Left ventricle myocardium superior (tissue), 1 donor: ENCODE measurements at regions not wholly inside any gene's neighbourhood (a gene's known extent, or its start where the extent isn't known, plus 50 kb on each side); places are given as distances from the start of the nearest gene placed in this dataset.
"Not testable (repeated sequence)": the region's sequence is repeated elsewhere in the genome, so short reads cannot be mapped to it uniquely, and the experiment has no call there.

Experiments
- ATAC-seq: fragments of 200-7000 bp; cut with Tn5 transposase; one replicate; pipeline ENCODE4 v1.9.1; 2020; ENCODE audit warnings: mild to moderate bottlenecking, moderate library complexity
- DNase-seq: peaks from one replicate; pipeline ENCODE4 v3.0.0-alpha.2; 2020
- intact Hi-C: fragments of 100-400 bp; cut with micrococcal nuclease; formaldehyde crosslinking; loops from one replicate; pipeline ENCODE4 v1.11.0; 2022
- donor health status: DM: no; HTN: yes; CAD: no; lungs with severe emphysema.

DNA sequence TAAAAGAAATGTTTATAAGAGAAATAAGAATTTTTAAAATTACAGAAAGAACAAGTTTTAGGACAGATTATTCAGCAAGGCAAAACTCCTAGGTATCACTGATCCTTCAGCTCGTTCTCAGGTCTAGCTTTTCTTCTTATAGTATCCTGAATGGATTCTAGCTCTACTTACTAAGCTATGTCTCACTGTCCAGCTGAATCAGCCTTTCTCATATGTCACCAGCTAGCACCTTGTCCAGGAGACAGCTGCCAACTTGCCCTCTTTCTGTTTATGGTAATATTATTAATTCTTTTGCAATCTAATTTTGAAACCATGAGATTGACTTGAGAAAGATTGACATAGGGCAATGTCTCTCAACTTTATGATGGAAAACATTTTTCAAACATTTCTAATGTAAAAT lies 159.9 kb downstream of the LYPLAL1 start:
- intact Hi-C loops, result no loop called here
- no peak for ATAC-seq
- DNase-seq, result no peak

- intact Hi-C loops, result no loop called here
- ATAC-seq (peak; percentile 68), DNase-seq (no peak)
Observed at GRCh38 chr1:219331424-219331823, 157.7 kb downstream of the LYPLAL1 start.

GRCh38 chr1:219330669-219331068 lies 157.0 kb downstream of the LYPLAL1 start:
- no peak for ATAC-seq
- intact Hi-C loops, result no loop called here
- no peak for DNase-seq

GRCh38 chr1:219330001-219330400 lies 156.3 kb downstream of the LYPLAL1 start:
- intact Hi-C loops, result no loop called here
- DNase-seq (no peak), ATAC-seq (no peak)

DNA sequence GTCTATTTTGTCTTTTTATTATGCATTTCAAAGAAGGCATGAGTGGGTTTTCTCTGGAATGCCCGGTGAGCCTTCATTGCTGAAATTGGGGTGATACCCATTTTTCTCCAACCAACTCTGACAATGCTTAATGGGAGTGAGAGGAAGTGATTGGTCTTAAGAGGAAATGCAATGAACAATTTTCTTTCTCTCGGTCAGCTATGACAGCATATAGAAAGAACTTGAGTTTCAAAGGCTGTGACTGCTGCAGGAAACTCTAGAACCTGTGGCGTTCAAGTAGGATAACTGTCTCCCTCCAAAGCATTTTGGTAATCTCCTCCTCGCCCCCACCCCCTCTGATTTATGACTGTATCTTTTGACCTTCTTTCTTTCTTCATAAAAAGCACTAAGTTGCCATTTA lies 155.9 kb downstream of the LYPLAL1 start:
- intact Hi-C loops, result no loop called here
- ATAC-seq (no peak), DNase-seq (no peak)

GRCh38 chr1:219326843-219327242 lies 153.2 kb downstream of the LYPLAL1 start:
- intact Hi-C loops, result no loop called here
- DNase-seq, result no peak
- ATAC-seq, result no peak

DNA sequence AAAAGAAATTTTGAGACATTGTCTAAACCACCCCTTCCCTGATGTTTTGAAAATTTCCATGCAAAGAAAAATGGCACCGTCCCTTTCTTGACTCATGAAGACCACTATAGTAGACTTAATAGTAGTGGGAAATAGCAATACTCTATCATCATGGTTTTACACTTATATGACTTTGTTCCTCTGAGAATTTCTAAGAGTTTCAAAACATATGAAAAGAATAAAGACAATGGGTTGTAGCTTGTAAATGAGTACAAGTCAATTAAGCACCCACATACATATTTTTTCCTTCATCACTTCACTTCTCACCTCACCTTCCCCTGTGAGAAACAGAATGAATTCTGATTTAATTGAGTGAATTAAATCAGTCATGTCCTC lies 151.7 kb downstream of the LYPLAL1 start:
- intact Hi-C loops, result no loop called here
- no peak for ATAC-seq
- DNase-seq, result no peak

DNA sequence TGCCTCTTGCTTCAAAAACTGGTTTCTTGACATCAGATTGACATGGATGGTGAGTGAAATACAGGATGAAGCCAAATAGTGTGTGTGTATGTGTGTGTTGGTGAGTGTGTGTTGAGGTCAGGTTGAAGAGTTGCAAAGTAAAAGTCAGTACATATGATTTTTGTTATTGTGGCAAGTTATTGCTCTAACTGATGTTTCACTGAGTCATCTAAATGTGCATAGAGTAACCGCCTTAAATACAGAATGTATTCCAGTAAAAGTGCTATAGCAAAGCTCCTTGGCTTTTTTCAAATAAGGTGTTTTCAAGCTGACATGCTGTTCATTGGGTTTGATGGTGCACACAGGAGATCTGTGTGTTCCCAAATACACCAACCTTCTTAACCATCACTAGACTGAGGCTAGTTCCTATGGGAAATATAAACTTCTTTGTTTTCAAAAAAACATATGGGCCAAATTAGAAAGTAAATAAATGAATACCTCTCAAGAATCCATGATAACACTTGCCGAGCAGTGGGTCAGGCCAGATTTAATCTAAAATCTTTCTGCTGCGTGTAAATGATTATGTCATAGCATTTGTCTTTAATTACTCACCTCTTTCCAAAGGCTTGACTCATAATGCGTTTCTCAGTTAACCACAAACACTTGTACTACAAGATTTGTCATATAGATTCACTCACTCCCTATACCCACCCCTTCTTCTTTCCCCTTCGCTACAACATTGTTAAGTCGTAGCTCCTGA lies 151.1 kb downstream of the LYPLAL1 start:
- DNase-seq, result no peak
- no peak for ATAC-seq
- intact Hi-C loops, result no loop called here

GRCh38 chr1:219324171-219324570 lies 150.5 kb downstream of the LYPLAL1 start:
- ATAC-seq (no peak), DNase-seq (no peak)
- intact Hi-C loops, result no loop called here

DNA sequence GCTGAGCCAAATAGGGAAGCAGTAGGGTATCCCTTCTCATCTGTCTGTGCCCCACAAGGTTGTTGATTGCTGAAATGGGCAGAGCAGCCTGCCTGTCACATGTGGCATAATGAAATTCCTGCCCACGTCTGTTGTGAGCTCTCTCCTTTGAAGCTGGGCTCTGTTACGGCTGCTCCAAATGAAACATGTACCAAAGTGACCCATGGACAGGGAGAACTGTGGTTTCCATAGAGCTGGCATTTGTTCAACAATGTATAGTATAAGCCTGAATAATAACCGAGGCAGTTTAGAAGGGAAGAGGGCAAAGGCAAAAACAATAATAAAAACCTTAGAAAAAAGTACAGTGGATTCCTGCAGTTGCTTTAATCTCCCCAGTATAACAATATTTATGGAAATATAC lies 149.7 kb downstream of the LYPLAL1 start:
- DNase-seq (no peak), ATAC-seq (peak; percentile 37)
- intact Hi-C loops, result no loop called here

GRCh38 chr1:219322766-219323165 lies 149.1 kb downstream of the LYPLAL1 start:
- no peak for ATAC-seq
- intact Hi-C loops, result no loop called here
- DNase-seq, result no peak

DNA sequence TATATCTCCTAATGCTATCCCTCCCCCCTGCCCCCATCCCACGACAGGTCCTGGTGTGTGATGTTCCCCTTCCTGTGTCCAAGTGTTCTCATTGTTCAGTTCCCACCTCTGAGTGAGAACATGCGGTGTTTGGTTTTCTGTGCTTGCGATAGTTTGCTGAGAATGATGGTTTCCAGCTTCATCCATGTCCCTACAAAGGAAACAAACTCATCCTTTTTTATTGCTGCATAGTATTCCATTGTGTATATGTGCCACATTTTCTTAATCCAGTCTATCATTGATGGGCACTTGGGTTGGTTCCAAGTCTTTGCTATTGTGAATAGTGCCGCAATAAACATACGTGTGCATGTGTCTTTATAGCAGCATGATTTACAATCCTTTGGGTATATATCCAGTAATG lies 146.9 kb downstream of the LYPLAL1 start:
- ATAC-seq, intact Hi-C loops, DNase-seq: not testable (repeated sequence)

DNA sequence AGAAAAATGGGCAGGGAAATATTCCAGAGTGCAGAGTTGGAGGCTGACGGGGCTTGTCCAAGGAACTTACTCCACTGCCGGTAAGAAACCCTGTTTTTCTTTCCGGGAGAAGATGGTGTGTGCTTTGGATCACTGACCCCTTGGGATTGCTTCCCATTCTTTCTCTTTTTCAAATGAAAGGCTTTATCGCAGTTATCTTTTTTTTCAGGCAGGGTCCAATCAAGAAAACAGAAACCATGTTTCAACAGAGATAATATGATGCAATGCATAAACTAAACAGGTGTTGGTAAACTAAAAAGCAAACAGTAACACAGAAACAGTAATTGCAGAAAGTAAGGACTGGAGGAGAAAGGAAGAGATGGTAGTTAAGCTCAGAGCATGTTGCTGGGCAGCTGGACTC lies 145.1 kb downstream of the LYPLAL1 start:
- intact Hi-C loops, result no loop called here

DNA sequence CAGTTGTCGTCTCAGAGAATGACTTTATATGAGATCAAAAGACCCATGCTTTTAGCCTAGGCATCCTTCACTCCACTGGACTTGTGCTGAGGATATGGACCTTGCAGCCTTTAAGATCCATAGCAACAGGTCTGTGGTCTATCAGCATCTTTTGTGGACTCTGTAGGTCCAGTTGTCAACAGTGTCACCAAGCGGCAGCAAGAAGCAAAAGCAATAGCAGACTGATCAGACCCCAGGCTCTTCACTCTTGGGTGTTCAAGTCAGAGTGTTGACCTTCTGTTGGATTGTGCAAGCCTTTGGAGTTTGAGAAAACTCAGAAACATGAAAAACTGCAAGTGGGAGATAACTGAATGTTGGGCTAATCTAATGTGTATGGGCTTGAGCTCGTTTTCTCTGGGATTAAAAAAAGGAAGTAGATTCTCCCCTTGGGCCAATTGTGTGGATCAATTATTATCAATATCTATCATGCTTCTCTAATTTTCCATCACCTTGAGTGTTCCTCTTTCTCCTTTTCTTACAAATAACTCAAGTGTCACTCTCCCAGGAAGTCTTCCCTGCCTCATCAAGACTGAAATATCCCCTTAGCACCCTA lies 144.2 kb downstream of the LYPLAL1 start:
- intact Hi-C loops, result no loop called here
- ATAC-seq (no peak), DNase-seq (no peak)

More for the DNA sequence above, 145.1 kb downstream of the LYPLAL1 start:
- DNase-seq, result no peak
- ATAC-seq, result no peak

- DNase-seq, result no peak
- no peak for ATAC-seq
- intact Hi-C loops, result no loop called here
Observed at GRCh38 chr1:219316066-219316465, 142.4 kb downstream of the LYPLAL1 start.

- intact Hi-C loops, result no loop called here
- ATAC-seq, result no peak
- no peak for DNase-seq
Observed at GRCh38 chr1:219313961-219314360, 140.3 kb downstream of the LYPLAL1 start.

DNA sequence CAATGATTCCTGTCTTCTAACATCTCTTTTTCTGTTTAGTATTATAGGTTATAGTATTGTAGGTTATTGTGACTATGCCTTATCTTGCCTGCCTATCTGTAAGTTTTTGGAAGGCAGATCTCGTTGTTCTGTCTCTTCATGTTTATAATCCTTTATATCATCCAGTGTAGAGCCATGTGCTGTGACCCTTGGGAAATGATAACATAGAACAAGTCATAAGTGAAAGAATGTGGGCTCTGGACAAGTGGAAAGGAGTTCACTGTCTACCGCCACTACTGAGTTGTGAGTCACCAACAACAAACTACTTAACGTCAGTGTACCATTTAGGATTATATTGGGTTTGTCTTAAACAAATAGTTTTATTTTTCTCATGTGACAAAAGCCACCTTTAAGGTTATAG lies 139.3 kb downstream of the LYPLAL1 start:
- intact Hi-C loops, result no loop called here
- DNase-seq (no peak), ATAC-seq (peak; percentile 78)

- ATAC-seq, result no peak
- no peak for DNase-seq
- intact Hi-C loops, result no loop called here
Observed at GRCh38 chr1:219310181-219310728, 136.6 kb downstream of the LYPLAL1 start.

- DNase-seq, result no peak
- no peak for ATAC-seq
- intact Hi-C loops, result no loop called here
Observed at GRCh38 chr1:219308367-219308766, 134.7 kb downstream of the LYPLAL1 start.

DNA sequence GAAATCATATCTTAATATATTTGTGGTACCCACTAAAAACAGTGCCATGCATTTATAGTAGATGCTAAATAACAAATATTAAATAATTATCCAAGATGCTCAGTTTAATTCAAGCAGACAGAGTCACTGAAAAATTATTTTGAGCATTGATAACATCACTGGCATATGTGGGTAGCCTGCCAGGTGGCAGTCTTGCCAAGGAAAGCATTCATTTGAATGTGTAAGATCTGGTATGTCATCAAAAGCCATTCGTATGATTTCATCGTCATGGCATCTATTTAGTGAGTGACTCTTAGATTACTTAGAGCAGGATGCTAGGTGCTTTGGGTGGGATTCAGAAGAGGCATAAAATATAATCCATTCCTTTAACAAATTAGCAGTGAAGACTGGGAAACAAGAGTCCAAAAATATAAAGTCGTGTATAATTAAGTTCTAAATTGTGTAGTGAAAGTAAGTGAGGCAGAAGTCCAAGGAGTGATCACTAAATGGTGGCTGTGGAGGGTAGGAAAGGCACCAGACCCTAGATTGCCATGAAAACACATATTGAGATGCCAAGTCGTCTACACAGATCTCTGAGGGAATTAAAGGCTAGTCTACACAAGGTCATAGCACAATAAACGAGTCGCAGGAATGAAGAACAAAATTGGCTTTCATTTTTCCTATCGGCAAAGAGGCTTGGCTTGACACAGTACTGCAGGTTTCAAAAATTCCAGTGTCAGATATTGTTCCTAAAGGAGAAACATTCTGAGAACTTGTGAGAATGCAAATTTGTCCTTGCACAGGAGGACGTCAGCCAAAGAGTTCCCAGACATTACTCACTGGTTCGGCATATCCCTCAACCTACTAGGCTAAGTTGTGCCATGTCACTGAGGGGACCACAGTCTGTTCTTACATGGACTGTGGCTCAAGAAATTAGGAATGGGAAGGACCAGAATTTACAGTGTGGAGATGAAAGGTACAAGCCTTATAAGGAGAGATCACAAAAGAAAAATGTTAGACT lies 130.8 kb downstream of the LYPLAL1 start:
- peak; percentile 57 for DNase-seq
- ATAC-seq, result peak; percentile 84
- intact Hi-C loops, result no loop called here
